GM23338 (cell line): ENCODE measurements at regions not wholly inside any gene's neighbourhood (a gene's known extent, or its start where the extent isn't known, plus 50 kb on each side); places are given as distances from the start of the nearest gene placed in this dataset.

Experiments used
- EZH2 ChIP-seq: fragments of 200-600 bp; sonication (generic); IDR thresholded peaks from one replicate; pipeline ENCODE4 v1.8.0; 2017; ENCODE audit warnings: antibody characterized with exemption, mild to moderate bottlenecking, low read depth; ENCODE audit not compliant: unreplicated experiment
- EZH2phosphoT487 ChIP-seq: fragments of 200-600 bp; sonication (generic); IDR thresholded peaks from one replicate; pipeline ENCODE4 v1.8.1; 2018; ENCODE audit warnings: antibody characterized with exemption; ENCODE audit not compliant: unreplicated experiment
- POLR2AphosphoS5 ChIP-seq: IDR thresholded peaks from 2 replicates; pipeline ENCODE4 v1.6.1; 2016; ENCODE audit warnings: antibody characterized with exemption, low read depth
- TF ChIP-seq, protein P1 (sequence below), 2 experiments: fragments of 200-600 bp in 1 of 2; sonication (generic) in 1 of 2; conservative IDR thresholded peaks; 2 replicates each; pipeline versions ENCODE4 v1.5.1 to v1.6.1; 2016 to 2017; ENCODE audit warnings: antibody characterized with exemption in 2 of 2, low read depth in 2 of 2, mild to moderate bottlenecking in 2 of 2, moderate library complexity in 1 of 2
- TF ChIP-seq, protein P2 (sequence below): IDR thresholded peaks from one replicate; pipeline ENCODE4 v1.6.1; 2018; ENCODE audit warnings: antibody characterized with exemption; ENCODE audit not compliant: unreplicated experiment

DNA sequence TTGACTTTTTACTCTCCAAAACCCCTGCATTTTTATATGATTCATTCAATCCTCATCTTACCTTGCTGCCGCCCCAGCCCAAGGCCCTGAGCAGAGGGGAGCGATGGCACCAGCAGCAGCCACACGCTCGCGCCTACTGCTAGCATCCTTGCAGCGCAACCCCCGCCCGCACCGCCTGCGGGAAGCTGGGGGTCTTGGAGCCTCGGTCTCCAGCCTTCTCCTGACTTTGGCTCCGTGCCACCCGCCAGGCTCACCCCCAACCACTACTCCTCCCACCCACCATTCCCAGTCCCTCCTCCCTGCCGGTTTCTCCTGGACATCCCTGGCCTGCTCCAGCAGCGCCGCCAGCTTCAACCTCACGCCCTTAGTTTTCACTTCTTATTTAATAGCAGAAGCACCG, 76.6 kb downstream of the RPE65 start:
- TF ChIP-seq EZH2, result no peak
- TF ChIP-seq, protein P1, sequence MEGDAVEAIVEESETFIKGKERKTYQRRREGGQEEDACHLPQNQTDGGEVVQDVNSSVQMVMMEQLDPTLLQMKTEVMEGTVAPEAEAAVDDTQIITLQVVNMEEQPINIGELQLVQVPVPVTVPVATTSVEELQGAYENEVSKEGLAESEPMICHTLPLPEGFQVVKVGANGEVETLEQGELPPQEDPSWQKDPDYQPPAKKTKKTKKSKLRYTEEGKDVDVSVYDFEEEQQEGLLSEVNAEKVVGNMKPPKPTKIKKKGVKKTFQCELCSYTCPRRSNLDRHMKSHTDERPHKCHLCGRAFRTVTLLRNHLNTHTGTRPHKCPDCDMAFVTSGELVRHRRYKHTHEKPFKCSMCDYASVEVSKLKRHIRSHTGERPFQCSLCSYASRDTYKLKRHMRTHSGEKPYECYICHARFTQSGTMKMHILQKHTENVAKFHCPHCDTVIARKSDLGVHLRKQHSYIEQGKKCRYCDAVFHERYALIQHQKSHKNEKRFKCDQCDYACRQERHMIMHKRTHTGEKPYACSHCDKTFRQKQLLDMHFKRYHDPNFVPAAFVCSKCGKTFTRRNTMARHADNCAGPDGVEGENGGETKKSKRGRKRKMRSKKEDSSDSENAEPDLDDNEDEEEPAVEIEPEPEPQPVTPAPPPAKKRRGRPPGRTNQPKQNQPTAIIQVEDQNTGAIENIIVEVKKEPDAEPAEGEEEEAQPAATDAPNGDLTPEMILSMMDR (conservative IDR thresholded peaks at IDR 0.05; ENCODE audit: low read depth in 2 of 2), result no peak
- no peak for TF ChIP-seq POLR2AphosphoS5
- no peak for TF ChIP-seq EZH2phosphoT487
- TF ChIP-seq, protein P2, sequence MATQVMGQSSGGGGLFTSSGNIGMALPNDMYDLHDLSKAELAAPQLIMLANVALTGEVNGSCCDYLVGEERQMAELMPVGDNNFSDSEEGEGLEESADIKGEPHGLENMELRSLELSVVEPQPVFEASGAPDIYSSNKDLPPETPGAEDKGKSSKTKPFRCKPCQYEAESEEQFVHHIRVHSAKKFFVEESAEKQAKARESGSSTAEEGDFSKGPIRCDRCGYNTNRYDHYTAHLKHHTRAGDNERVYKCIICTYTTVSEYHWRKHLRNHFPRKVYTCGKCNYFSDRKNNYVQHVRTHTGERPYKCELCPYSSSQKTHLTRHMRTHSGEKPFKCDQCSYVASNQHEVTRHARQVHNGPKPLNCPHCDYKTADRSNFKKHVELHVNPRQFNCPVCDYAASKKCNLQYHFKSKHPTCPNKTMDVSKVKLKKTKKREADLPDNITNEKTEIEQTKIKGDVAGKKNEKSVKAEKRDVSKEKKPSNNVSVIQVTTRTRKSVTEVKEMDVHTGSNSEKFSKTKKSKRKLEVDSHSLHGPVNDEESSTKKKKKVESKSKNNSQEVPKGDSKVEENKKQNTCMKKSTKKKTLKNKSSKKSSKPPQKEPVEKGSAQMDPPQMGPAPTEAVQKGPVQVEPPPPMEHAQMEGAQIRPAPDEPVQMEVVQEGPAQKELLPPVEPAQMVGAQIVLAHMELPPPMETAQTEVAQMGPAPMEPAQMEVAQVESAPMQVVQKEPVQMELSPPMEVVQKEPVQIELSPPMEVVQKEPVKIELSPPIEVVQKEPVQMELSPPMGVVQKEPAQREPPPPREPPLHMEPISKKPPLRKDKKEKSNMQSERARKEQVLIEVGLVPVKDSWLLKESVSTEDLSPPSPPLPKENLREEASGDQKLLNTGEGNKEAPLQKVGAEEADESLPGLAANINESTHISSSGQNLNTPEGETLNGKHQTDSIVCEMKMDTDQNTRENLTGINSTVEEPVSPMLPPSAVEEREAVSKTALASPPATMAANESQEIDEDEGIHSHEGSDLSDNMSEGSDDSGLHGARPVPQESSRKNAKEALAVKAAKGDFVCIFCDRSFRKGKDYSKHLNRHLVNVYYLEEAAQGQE, result no peak
